ENCODE measurements at regions not wholly inside any gene's neighbourhood (a gene's known extent, or its start where the extent isn't known, plus 50 kb on each side); places are given as distances from the start of the nearest gene placed in this dataset.

GRCh38 chr2:167708998-167709397 lies 538.4 kb downstream of the STK39 start:
- H3K4me3 ChIP-seq (ENCODE audit: low read depth, low read length, poor library complexity, severe bottlenecking) = no peak overlapping the region
- H3K9me3 ChIP-seq (ENCODE audit: low read length) = no peaks in the 10 kb centered on the region
- intact Hi-C loops (cut with micrococcal nuclease; ENCODE audit: unreplicated experiment) = no loop called here
- H3K79me2 ChIP-seq (ENCODE audit: insufficient read depth, low read depth, low read length) = no peaks in the 10 kb centered on the region
- TF ChIP-seq EZH2phosphoT487 (IDR thresholded peaks at IDR 0.05; ENCODE audit: borderline replicate concordance, low read depth, low read length) = no peak
- TF ChIP-seq, protein P1, sequence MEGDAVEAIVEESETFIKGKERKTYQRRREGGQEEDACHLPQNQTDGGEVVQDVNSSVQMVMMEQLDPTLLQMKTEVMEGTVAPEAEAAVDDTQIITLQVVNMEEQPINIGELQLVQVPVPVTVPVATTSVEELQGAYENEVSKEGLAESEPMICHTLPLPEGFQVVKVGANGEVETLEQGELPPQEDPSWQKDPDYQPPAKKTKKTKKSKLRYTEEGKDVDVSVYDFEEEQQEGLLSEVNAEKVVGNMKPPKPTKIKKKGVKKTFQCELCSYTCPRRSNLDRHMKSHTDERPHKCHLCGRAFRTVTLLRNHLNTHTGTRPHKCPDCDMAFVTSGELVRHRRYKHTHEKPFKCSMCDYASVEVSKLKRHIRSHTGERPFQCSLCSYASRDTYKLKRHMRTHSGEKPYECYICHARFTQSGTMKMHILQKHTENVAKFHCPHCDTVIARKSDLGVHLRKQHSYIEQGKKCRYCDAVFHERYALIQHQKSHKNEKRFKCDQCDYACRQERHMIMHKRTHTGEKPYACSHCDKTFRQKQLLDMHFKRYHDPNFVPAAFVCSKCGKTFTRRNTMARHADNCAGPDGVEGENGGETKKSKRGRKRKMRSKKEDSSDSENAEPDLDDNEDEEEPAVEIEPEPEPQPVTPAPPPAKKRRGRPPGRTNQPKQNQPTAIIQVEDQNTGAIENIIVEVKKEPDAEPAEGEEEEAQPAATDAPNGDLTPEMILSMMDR (conservative IDR thresholded peaks at IDR 0.05; ENCODE audit: low read length) = no peak
- POLR2A ChIA-PET = no interaction called here
- H3K27ac ChIP-seq (ENCODE audit: low read depth, low read length, poor library complexity, severe bottlenecking) = no peak overlapping the region
- no peaks in the 10 kb centered on the region for H3K9me2 ChIP-seq (ENCODE audit: insufficient read depth, low read length)
- CTCF ChIA-PET (ENCODE audit: unreplicated experiment) = no interaction called here
- H3K4me2 ChIP-seq (ENCODE audit: low read length) = no peak overlapping the region
- no peaks in the 10 kb centered on the region for H4K20me1 ChIP-seq (ENCODE audit: insufficient read depth, low read length)
- DNase-seq (ENCODE audit: low spot score) = no peak
- H3K4me1 ChIP-seq (ENCODE audit: insufficient read depth, low read length, poor library complexity, severe bottlenecking) = no peaks in the 10 kb centered on the region
- no TSS peak for BruUV-seq (replicated peaks)
- no peak overlapping the region for H2AFZ ChIP-seq (ENCODE audit: low read length)
- H3K36me3 ChIP-seq (ENCODE audit: insufficient read depth, low read length) = no peaks in the 10 kb centered on the region

- H3K4me3 ChIP-seq (ENCODE audit: low read depth, low read length, poor library complexity, severe bottlenecking) = no peak overlapping the region
- POLR2A ChIA-PET = interaction anchor here (0.9 kb wide), 1 partner anchor 20 kb away, joined by 3 read pairs; no protein-coding TSS in a partner anchor
- no peaks in the 10 kb centered on the region for H4K20me1 ChIP-seq (ENCODE audit: insufficient read depth, low read length)
- intact Hi-C loops (cut with micrococcal nuclease; ENCODE audit: unreplicated experiment) = no loop called here
- CTCF ChIA-PET (ENCODE audit: unreplicated experiment) = no interaction called here
- no peaks in the 10 kb centered on the region for H3K79me2 ChIP-seq (ENCODE audit: insufficient read depth, low read depth, low read length)
- no peaks in the 10 kb centered on the region for H3K9me2 ChIP-seq (ENCODE audit: insufficient read depth, low read length)
- H3K4me2 ChIP-seq (ENCODE audit: low read length) = no peak overlapping the region
- no peak for TF ChIP-seq EZH2phosphoT487 (IDR thresholded peaks at IDR 0.05; ENCODE audit: borderline replicate concordance, low read depth, low read length)
- TF ChIP-seq, protein P1 (conservative IDR thresholded peaks at IDR 0.05; ENCODE audit: low read length) = no peak
- BruUV-seq (replicated peaks) = no TSS peak
- no peaks in the 10 kb centered on the region for H3K36me3 ChIP-seq (ENCODE audit: insufficient read depth, low read length)
- H3K9me3 ChIP-seq (ENCODE audit: low read length) = no peaks in the 10 kb centered on the region
- no peaks in the 10 kb centered on the region for H3K4me1 ChIP-seq (ENCODE audit: insufficient read depth, low read length, poor library complexity, severe bottlenecking)
- DNase-seq (ENCODE audit: low spot score) = no peak
- H2AFZ ChIP-seq (ENCODE audit: low read length) = no peak overlapping the region
- H3K27ac ChIP-seq (ENCODE audit: low read depth, low read length, poor library complexity, severe bottlenecking) = no peak overlapping the region
These were observed 540.6 kb downstream of the STK39 start for GRCh38 chr2:167706800-167707199.

GRCh38 chr2:167703441-167703840 lies 544.0 kb downstream of the STK39 start:
- H3K4me3 ChIP-seq (ENCODE audit: low read depth, low read length, poor library complexity, severe bottlenecking) = no peak overlapping the region
- H3K36me3 ChIP-seq (ENCODE audit: insufficient read depth, low read length) = no peaks in the 10 kb centered on the region
- H3K27ac ChIP-seq (ENCODE audit: low read depth, low read length, poor library complexity, severe bottlenecking) = no peak overlapping the region
- no peaks in the 10 kb centered on the region for H3K9me2 ChIP-seq (ENCODE audit: insufficient read depth, low read length)
- ChIA-PET CTCF (ENCODE audit: unreplicated experiment) (no interaction called here), POLR2A (no interaction called here)
- no peaks in the 10 kb centered on the region for H4K20me1 ChIP-seq (ENCODE audit: insufficient read depth, low read length)
- no peak overlapping the region for H3K4me2 ChIP-seq (ENCODE audit: low read length)
- H3K4me1 ChIP-seq (ENCODE audit: insufficient read depth, low read length, poor library complexity, severe bottlenecking) = no peaks in the 10 kb centered on the region
- TF ChIP-seq EZH2phosphoT487 (IDR thresholded peaks at IDR 0.05; ENCODE audit: borderline replicate concordance, low read depth, low read length) = no peak
- TF ChIP-seq, protein P1 (conservative IDR thresholded peaks at IDR 0.05; ENCODE audit: low read length) = no peak
- no peak for DNase-seq (ENCODE audit: low spot score)
- no peaks in the 10 kb centered on the region for H3K9me3 ChIP-seq (ENCODE audit: low read length)
- no peaks in the 10 kb centered on the region for H3K79me2 ChIP-seq (ENCODE audit: insufficient read depth, low read depth, low read length)
- no TSS peak for BruUV-seq (replicated peaks)
- no peak overlapping the region for H2AFZ ChIP-seq (ENCODE audit: low read length)
- intact Hi-C loops (cut with micrococcal nuclease; ENCODE audit: unreplicated experiment) = no loop called here
